ENCODE measurements at regions not wholly inside any gene's neighbourhood (a gene's known extent, or its start where the extent isn't known, plus 50 kb on each side); places are given as distances from the start of the nearest gene placed in this dataset.

DNA sequence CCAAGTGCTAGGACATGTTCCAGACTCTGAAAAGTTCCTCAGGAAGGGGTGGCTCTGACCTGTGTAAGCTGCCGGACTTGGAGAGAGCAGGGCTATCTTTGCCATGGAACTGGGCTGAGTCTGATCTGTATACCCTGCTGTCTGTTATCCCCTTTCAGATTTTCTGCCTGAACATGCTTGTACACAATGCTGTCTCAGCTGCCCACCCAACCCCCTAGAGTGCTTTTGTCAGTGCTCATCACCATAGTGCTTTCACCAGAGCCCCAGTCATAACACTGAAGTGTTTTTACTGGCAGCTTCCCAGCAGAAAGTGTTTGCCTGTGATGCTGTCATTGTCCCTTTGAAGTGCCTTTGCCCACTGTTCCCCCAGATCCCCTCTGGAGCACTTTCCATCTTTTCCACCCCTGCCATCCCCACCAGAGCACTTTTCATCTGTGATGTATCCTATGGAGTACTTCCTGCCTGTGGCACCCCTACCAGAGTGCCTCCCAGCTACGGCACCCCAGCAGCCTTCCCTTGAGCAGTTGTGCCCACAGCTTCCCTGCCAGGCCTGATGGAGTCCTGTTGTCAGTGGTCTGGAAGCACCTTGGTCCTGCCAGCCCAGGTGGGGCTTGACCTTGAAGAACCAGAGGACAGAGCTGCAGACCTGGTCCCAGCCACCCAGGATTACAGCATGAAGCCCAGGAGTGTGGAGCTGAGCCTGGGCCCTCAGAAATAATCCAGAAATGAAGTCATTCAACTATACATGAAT, 397.7 kb downstream of the DIPK2A start:
- TF ChIP-seq, protein P1, sequence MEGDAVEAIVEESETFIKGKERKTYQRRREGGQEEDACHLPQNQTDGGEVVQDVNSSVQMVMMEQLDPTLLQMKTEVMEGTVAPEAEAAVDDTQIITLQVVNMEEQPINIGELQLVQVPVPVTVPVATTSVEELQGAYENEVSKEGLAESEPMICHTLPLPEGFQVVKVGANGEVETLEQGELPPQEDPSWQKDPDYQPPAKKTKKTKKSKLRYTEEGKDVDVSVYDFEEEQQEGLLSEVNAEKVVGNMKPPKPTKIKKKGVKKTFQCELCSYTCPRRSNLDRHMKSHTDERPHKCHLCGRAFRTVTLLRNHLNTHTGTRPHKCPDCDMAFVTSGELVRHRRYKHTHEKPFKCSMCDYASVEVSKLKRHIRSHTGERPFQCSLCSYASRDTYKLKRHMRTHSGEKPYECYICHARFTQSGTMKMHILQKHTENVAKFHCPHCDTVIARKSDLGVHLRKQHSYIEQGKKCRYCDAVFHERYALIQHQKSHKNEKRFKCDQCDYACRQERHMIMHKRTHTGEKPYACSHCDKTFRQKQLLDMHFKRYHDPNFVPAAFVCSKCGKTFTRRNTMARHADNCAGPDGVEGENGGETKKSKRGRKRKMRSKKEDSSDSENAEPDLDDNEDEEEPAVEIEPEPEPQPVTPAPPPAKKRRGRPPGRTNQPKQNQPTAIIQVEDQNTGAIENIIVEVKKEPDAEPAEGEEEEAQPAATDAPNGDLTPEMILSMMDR (IDR thresholded peaks at IDR 0.05; ENCODE audit: low read depth, low read length, poor library complexity, severe bottlenecking) = no peak
- TF ChIP-seq EZH2phosphoT487 (IDR thresholded peaks at IDR 0.05; ENCODE audit: borderline replicate concordance, low read length) = no peak

Data from DOHH2 (cell line).